HTR-8/SVneo (cell line): ENCODE measurements at regions not wholly inside any gene's neighbourhood (a gene's known extent, or its start where the extent isn't known, plus 50 kb on each side); places are given as distances from the start of the nearest gene placed in this dataset.

Experiments used
- DNase-seq: peaks from one replicate; pipeline ENCODE4 v3.0.0; 2011; ENCODE audit warnings: low spot score, mixed read lengths; ENCODE audit not compliant: insufficient read length
- FAIRE-seq: peaks from 2 replicates; lab custom pipeline; 2011; peaks lifted over from hg19 to GRCh38; lab: Jason Lieb, UNC

- DNase-seq = no peak
- no peak for FAIRE-seq
Observed at GRCh38 chr7:33725111-33726025, 180.0 kb upstream of the BMPER start.

GRCh38 chr7:33726582-33726981 lies 178.8 kb upstream of the BMPER start:
- FAIRE-seq (no peak), DNase-seq (no peak)

GRCh38 chr7:33727315-33727714 lies 178.0 kb upstream of the BMPER start:
- FAIRE-seq (no peak), DNase-seq (no peak)

GRCh38 chr7:33728873-33729551 lies 176.3 kb upstream of the BMPER start:
- no peak for DNase-seq
- FAIRE-seq = no peak

- DNase-seq (no peak), FAIRE-seq (no peak)
Observed at GRCh38 chr7:33729726-33730125, 175.6 kb upstream of the BMPER start.

GRCh38 chr7:33730958-33731357 lies 174.4 kb upstream of the BMPER start:
- no peak for DNase-seq
- no peak for FAIRE-seq

GRCh38 chr7:33731912-33732311 lies 173.4 kb upstream of the BMPER start:
- FAIRE-seq (no peak), DNase-seq (no peak)

GRCh38 chr7:33732462-33732861 lies 172.9 kb upstream of the BMPER start:
- no peak for FAIRE-seq

GRCh38 chr7:33733870-33734650 lies 171.3 kb upstream of the BMPER start:
- DNase-seq (no peak), FAIRE-seq (no peak)

More at GRCh38 chr7:33732462-33732861, 172.9 kb upstream of the BMPER start:
- DNase-seq = no peak

GRCh38 chr7:33735403-33735802 lies 169.9 kb upstream of the BMPER start:
- no peak for FAIRE-seq
- DNase-seq = no peak

GRCh38 chr7:33736521-33737221 lies 168.7 kb upstream of the BMPER start:
- FAIRE-seq (no peak), DNase-seq (no peak)

- DNase-seq = no peak
- FAIRE-seq = no peak
Observed at GRCh38 chr7:33738260-33738935, 166.9 kb upstream of the BMPER start.

GRCh38 chr7:33739286-33739685 lies 166.1 kb upstream of the BMPER start:
- FAIRE-seq (no peak), DNase-seq (no peak)

- DNase-seq = no peak
- no peak for FAIRE-seq
Observed at GRCh38 chr7:33742521-33742920, 162.8 kb upstream of the BMPER start.

- DNase-seq (no peak), FAIRE-seq (no peak)
Observed at GRCh38 chr7:33742999-33743587, 162.2 kb upstream of the BMPER start.

- FAIRE-seq = peak; percentile 44
Observed at GRCh38 chr7:33743594-33743993, 161.7 kb upstream of the BMPER start.

GRCh38 chr7:33744293-33745075 lies 160.9 kb upstream of the BMPER start:
- DNase-seq (no peak), FAIRE-seq (no peak)

More at GRCh38 chr7:33743594-33743993, 161.7 kb upstream of the BMPER start:
- DNase-seq = peak; percentile 36

GRCh38 chr7:33745934-33746333 lies 159.4 kb upstream of the BMPER start:
- FAIRE-seq = no peak
- DNase-seq = no peak
